ENCODE measurements at regions not wholly inside any gene's neighbourhood (a gene's known extent, or its start where the extent isn't known, plus 50 kb on each side); places are given as distances from the start of the nearest gene placed in this dataset.

DNA sequence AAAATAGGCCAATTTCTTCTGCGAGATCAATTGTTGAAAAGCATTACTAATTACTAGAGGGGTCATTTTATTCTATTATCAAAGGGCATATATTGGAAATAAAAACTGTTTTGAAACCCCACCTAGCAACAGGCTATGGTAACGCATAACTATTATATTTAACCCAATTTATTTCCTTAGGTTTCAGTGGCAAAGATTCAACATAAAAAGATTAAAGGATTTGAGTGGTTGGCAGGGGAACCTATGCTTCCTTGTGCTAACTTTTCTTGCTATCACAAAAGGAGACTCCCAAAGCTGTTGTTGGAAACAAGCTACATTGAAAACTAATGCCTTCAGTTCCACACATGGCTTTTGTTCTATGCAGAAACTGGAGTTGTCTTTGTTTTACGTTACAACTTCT lies 166.9 kb upstream of the KLF3 start:
- 41 to 44% methylated on average over 3 of the region's 3 CpGs for WGBS, 2 donors
- no peak for TF ChIP-seq POLR2A (IDR thresholded peaks at IDR 0.05)
- TF ChIP-seq, protein P1, sequence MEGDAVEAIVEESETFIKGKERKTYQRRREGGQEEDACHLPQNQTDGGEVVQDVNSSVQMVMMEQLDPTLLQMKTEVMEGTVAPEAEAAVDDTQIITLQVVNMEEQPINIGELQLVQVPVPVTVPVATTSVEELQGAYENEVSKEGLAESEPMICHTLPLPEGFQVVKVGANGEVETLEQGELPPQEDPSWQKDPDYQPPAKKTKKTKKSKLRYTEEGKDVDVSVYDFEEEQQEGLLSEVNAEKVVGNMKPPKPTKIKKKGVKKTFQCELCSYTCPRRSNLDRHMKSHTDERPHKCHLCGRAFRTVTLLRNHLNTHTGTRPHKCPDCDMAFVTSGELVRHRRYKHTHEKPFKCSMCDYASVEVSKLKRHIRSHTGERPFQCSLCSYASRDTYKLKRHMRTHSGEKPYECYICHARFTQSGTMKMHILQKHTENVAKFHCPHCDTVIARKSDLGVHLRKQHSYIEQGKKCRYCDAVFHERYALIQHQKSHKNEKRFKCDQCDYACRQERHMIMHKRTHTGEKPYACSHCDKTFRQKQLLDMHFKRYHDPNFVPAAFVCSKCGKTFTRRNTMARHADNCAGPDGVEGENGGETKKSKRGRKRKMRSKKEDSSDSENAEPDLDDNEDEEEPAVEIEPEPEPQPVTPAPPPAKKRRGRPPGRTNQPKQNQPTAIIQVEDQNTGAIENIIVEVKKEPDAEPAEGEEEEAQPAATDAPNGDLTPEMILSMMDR (IDR thresholded peaks at IDR 0.05): no peak
- H3K4me3 ChIP-seq (ENCODE audit: low read depth, poor library complexity, severe bottlenecking): no peak overlapping the region
- DNase-seq (ENCODE audit: low spot score in 2 of 2): no peak
- intact Hi-C loops (cut with DNase I; ENCODE audit: low total_unique reads): no loop called here

DNA sequence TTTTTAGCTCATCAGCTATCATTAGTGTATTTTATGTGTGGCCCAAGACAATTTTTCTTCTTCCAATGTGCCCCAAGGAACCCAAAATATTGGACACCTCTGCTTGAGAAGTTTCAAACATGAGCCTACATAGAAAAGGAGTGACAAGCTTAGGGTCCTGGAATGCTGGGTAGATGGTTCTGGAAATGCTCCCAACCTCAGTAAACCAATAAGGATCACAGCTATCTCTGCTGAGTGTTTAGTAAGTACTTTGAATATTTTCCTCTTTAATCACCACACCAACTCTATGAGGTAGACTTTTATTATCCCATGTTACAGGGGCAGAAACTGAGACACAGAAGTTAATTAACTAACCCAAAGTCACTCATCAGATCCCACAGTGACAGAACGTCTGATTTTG lies 164.9 kb upstream of the KLF3 start:
- no peak overlapping the region for H3K4me3 ChIP-seq (ENCODE audit: low read depth, poor library complexity, severe bottlenecking)
- intact Hi-C loops (cut with DNase I; ENCODE audit: low total_unique reads): no loop called here
- DNase-seq (ENCODE audit: low spot score in 2 of 2): no peak
- TF ChIP-seq POLR2A (IDR thresholded peaks at IDR 0.05): no peak
- TF ChIP-seq, protein P1 (IDR thresholded peaks at IDR 0.05): no peak
- 79 to 100% methylated on average over 1 of the region's 1 CpG for WGBS, 2 donors

- intact Hi-C loops (cut with DNase I; ENCODE audit: low total_unique reads): no loop called here
- WGBS, 2 donors: 54 to 68% methylated on average over 2 of the region's 2 CpGs
- DNase-seq (ENCODE audit: low spot score in 2 of 2): no peak
- no peak overlapping the region for H3K4me3 ChIP-seq (ENCODE audit: low read depth, poor library complexity, severe bottlenecking)
- TF ChIP-seq, protein P1 (IDR thresholded peaks at IDR 0.05): no peak
- no peak for TF ChIP-seq POLR2A (IDR thresholded peaks at IDR 0.05)
Measured at GRCh38 chr4:38500433-38500832, 163.6 kb upstream of the KLF3 start.

DNA sequence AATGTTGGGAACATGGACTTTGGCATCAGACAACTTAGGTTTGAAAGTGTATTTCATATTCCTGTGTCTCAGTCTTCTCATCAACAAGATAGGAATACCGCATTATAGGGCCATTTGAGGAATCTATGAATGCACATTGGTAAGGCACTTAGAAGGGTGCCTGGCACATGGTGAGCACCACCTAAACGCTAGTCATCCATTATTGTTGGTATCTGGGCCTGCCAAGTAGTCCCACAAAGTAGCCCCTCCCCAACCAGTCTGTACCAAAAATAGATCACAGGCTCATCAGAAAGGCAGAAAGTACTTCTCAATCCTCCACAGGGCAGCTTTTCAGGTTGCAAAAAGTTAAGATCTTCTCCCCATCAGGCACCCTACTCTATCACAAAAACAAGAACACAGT lies 162.3 kb upstream of the KLF3 start:
- H3K4me3 ChIP-seq (ENCODE audit: low read depth, poor library complexity, severe bottlenecking): no peak overlapping the region
- intact Hi-C loops (cut with DNase I; ENCODE audit: low total_unique reads): no loop called here
- WGBS, 2 donors: 88 to 92% methylated on average over 2 of the region's 2 CpGs
- DNase-seq (ENCODE audit: low spot score in 2 of 2): no peak
- TF ChIP-seq, protein P1 (IDR thresholded peaks at IDR 0.05): no peak
- no peak for TF ChIP-seq POLR2A (IDR thresholded peaks at IDR 0.05)

GRCh38 chr4:38503689-38504395 lies 160.2 kb upstream of the KLF3 start:
- no peak for DNase-seq (ENCODE audit: low spot score in 2 of 2)

More at GRCh38 chr4:38503689-38504395, 160.2 kb upstream of the KLF3 start:
- TF ChIP-seq POLR2A (IDR thresholded peaks at IDR 0.05): no peak
- TF ChIP-seq, protein P1 (IDR thresholded peaks at IDR 0.05): no peak
- 82 to 89% methylated on average over 6 of the region's 6 CpGs for WGBS, 2 donors
- H3K4me3 ChIP-seq (ENCODE audit: low read depth, poor library complexity, severe bottlenecking): no peak overlapping the region
- intact Hi-C loops (cut with DNase I; ENCODE audit: low total_unique reads): no loop called here
